CD4-positive, alpha-beta memory T cell (primary cell): ENCODE measurements at regions not wholly inside any gene's neighbourhood (a gene's known extent, or its start where the extent isn't known, plus 50 kb on each side); places are given as distances from the start of the nearest gene placed in this dataset.

Experiments used
- CTCF ChIA-PET: fragments of 350-600 bp; sonication (Branson Sonifier 250); formaldehyde crosslinking; loops from one replicate; lab custom pipeline; 2021; ENCODE audit warnings: inconsistent platforms; ENCODE audit not compliant: partially characterized antibody; lab: Charles Lee
- POLR2A ChIA-PET: fragments of 350-600 bp; sonication (Branson Sonifier 250); formaldehyde crosslinking; loops from one replicate; lab custom pipeline; 2021; ENCODE audit not compliant: partially characterized antibody; lab: Charles Lee
- DNase-seq, 5 donors: peaks; one replicate each; pipeline versions ENCODE4 v3.0.0 to v3.0.0-alpha.2; 2020 to 2022; ENCODE audit warnings: mixed read lengths in 1 of 5
- H3K27ac ChIP-seq: one replicate; pipeline ENCODE4 v1.7.0; 2013; ENCODE audit warnings: low read depth, low read length
- H3K27me3 ChIP-seq: 2 replicates; pipeline ENCODE4 v1.7.0; 2013; ENCODE audit warnings: mild to moderate bottlenecking, low read length, moderate library complexity; ENCODE audit not compliant: insufficient read depth
- H3K36me3 ChIP-seq: 2 replicates; pipeline ENCODE4 v1.7.0; 2013; ENCODE audit warnings: mild to moderate bottlenecking, low read length, moderate library complexity; ENCODE audit not compliant: insufficient read depth
- H3K4me1 ChIP-seq: 2 replicates; pipeline ENCODE4 v1.7.0; 2013; ENCODE audit warnings: mild to moderate bottlenecking, low read length, moderate library complexity; ENCODE audit not compliant: insufficient read depth
- H3K4me3 ChIP-seq, 2 donors: one replicate each; pipeline ENCODE4 v1.7.0; 2013; ENCODE audit warnings: low read length in 2 of 2, mild to moderate bottlenecking in 1 of 2
- H3K9me3 ChIP-seq, 2 donors: one replicate each; pipeline ENCODE4 v1.7.0; 2013; ENCODE audit warnings: low read length in 2 of 2, control low read depth in 1 of 2; ENCODE audit not compliant: control insufficient read depth in 1 of 2
- H3K27ac Mint-ChIP-seq, 7 donors: one replicate each; pipeline ENCODE4 v1.8.0; 2020 to 2021; ENCODE audit warnings: mixed read lengths in 7 of 7, mild to moderate bottlenecking in 6 of 7, inconsistent platforms in 3 of 7, moderate library complexity in 3 of 7
- H3K27me3 Mint-ChIP-seq, 2 donors: one replicate each; pipeline ENCODE4 v1.8.0; 2020 to 2021; ENCODE audit warnings: mixed read lengths in 2 of 2
- H3K36me3 Mint-ChIP-seq, 2 donors: one replicate each; pipeline ENCODE4 v1.8.0; 2020 to 2021; ENCODE audit warnings: mixed read lengths in 2 of 2, inconsistent platforms in 1 of 2, mild to moderate bottlenecking in 1 of 2
- H3K4me1 Mint-ChIP-seq, 4 donors: one replicate each; pipeline ENCODE4 v1.8.0; 2020 to 2021; ENCODE audit warnings: mixed read lengths in 4 of 4, mild to moderate bottlenecking in 1 of 4
- H3K4me3 Mint-ChIP-seq, 8 donors: one replicate each; pipeline ENCODE4 v1.8.0; 2020 to 2021; ENCODE audit warnings: mixed read lengths in 8 of 8, mild to moderate bottlenecking in 7 of 8, moderate library complexity in 6 of 8, inconsistent platforms in 3 of 8
- H3K9me3 Mint-ChIP-seq, 8 donors: one replicate each; pipeline ENCODE4 v1.8.0; 2020 to 2021; ENCODE audit warnings: mixed read lengths in 8 of 8, mild to moderate bottlenecking in 5 of 8, inconsistent platforms in 3 of 8, moderate library complexity in 1 of 8
- intact Hi-C: fragments of 100-400 bp; cut with micrococcal nuclease; formaldehyde crosslinking; loops from one replicate; pipeline ENCODE4 v1.15.1; 2023

DNA sequence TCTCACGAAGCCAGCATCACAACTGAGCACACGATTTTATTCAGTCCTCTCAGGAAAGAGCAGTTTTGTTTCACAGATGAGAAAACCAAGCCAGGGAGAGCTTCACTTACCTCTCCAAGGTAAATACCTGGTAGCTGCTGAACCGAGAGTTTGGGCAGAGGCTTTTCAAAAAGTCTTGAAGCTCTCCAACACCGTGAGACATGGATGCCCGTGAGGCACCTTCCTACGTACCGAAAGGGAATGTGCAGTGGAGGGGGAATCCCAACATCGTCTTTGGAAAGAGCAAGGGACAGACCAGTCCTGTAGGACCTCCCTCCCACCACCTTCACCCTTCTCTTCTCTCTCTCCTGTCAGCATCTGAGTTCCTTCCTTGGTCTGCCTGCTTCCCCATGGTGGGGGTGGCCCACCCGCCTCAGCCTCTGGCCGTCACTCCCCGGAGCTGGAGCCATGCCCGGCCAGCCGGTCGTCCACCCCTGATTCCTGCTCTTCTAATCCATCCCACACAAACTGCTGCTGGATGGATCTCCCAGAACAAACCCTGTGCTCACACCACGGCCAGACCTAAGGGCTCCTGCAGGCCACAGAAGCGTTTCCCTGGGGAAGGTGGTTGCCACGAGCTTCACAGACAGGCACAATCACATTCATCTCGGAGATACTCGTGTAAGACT, 97.3 kb upstream of the SNTG2 start:
- H3K9me3 ChIP-seq: no peaks in the 10 kb centered on the region
- H3K27ac ChIP-seq: no peak overlapping the region
- intact Hi-C loops: no loop called here
- H3K4me1 ChIP-seq: peaks cover 17% of the 10 kb centered on the region
- no peak overlapping the region for H3K4me3 Mint-ChIP-seq
- H3K27ac Mint-ChIP-seq: no peak overlapping the region
- H3K9me3 Mint-ChIP-seq: peaks cover 0 to 21% (median 3%) of the 10 kb centered on the region in 8 donors
- ChIA-PET POLR2A (no interaction called here), CTCF (interaction anchor here (1.0 to 1.5 kb wide), 2 partner anchors 697 to 699 kb away, joined by 3 to 4 read pairs; no protein-coding TSS in a partner anchor)
- no peaks in the 10 kb centered on the region for H3K27me3 Mint-ChIP-seq
- no peaks in the 10 kb centered on the region for H3K36me3 Mint-ChIP-seq
- H3K36me3 ChIP-seq: no peaks in the 10 kb centered on the region
- H3K4me3 ChIP-seq: no peak overlapping the region
- H3K4me1 Mint-ChIP-seq: peaks cover 9 to 31% (median 21%) of the 10 kb centered on the region in 4 donors
- no peaks in the 10 kb centered on the region for H3K27me3 ChIP-seq
- no peak for DNase-seq

DNA sequence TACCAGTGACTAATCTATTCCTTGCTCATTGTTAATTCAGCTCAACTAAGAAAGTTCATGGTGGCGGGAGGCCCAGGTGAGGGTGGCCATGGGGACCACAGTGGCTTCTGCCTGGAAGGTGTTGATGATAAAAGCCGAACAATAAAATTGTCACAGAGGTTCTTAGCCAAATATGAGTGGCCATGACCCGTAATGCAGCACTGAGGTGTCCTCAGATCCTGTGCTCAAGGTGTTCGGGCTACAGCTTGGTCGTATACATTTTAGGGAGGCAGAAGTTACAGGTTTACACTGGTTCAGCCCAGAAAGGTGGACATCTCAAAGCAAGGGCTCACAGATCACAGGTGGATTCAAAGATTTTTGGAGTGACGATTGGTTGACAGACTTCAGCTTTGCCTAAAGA, 98.5 kb upstream of the SNTG2 start:
- POLR2A ChIA-PET: no interaction called here
- Histone ChIP-seq H3K4me3 (no peak overlapping the region), H3K4me1 (peaks cover 17% of the 10 kb centered on the region), H3K27ac (no peak overlapping the region), H3K27me3 (no peaks in the 10 kb centered on the region), H3K9me3 (no peaks in the 10 kb centered on the region), H3K36me3 (no peaks in the 10 kb centered on the region)
- DNase-seq: no peak
- no peaks in the 10 kb centered on the region for H3K27me3 Mint-ChIP-seq
- intact Hi-C loops: no loop called here
- peaks cover 0 to 21% (median 3%) of the 10 kb centered on the region in 8 donors for H3K9me3 Mint-ChIP-seq
- no peaks in the 10 kb centered on the region for H3K36me3 Mint-ChIP-seq
- peaks cover 9 to 31% (median 21%) of the 10 kb centered on the region in 4 donors for H3K4me1 Mint-ChIP-seq
- H3K27ac Mint-ChIP-seq: no peak overlapping the region
- no peak overlapping the region for H3K4me3 Mint-ChIP-seq
- CTCF ChIA-PET: interaction anchor here (1.5 kb wide), 1 partner anchor 698 kb away, joined by 4 read pairs; no protein-coding TSS in a partner anchor

DNA sequence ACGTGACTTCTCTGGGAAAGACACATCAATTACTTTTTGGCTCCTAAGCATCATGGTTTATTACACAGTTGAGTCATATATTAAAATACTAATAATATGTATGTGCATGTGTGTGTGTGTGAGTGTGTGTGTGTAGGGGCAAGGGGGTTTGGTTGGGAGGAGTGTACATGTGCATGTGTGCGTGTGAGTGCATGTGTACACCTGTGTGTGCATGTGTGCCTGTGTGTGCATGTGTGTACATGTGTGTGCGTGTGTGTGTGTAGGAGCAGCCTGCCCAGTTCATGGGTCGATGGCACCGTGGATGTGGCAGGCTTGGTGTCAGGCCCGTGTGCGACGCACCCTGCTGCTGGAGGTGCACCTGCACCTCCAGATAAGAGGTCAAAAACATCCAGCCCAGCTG, 99.0 kb upstream of the SNTG2 start:
- intact Hi-C loops: no loop called here
- Mint-ChIP-seq H3K4me1 (peaks cover 9 to 28% (median 21%) of the 10 kb centered on the region in 4 donors), H3K36me3 (no peaks in the 10 kb centered on the region), H3K9me3 (peaks cover 0 to 21% (median 3%) of the 10 kb centered on the region in 8 donors), H3K4me3 (peak overlapping the region in 1 of 8 donors; percentile 65), H3K27me3 (no peaks in the 10 kb centered on the region), H3K27ac (no peak overlapping the region)
- Histone ChIP-seq H3K27me3 (no peaks in the 10 kb centered on the region), H3K9me3 (no peaks in the 10 kb centered on the region), H3K4me3 (no peak overlapping the region), H3K27ac (no peak overlapping the region), H3K4me1 (peaks cover 17% of the 10 kb centered on the region), H3K36me3 (no peaks in the 10 kb centered on the region)
- no peak for DNase-seq
- ChIA-PET CTCF (interaction anchor here (1.5 kb wide), 1 partner anchor 699 kb away, joined by 4 read pairs; no protein-coding TSS in a partner anchor), POLR2A (no interaction called here)

GRCh38 chr2:851078-851477, 99.6 kb upstream of the SNTG2 start:
- peaks cover 17% of the 10 kb centered on the region for H3K4me1 ChIP-seq
- H3K27me3 ChIP-seq: no peaks in the 10 kb centered on the region
- no peaks in the 10 kb centered on the region for H3K27me3 Mint-ChIP-seq
- POLR2A ChIA-PET: no interaction called here
- no peaks in the 10 kb centered on the region for H3K36me3 ChIP-seq
- H3K27ac ChIP-seq: no peak overlapping the region
- CTCF ChIA-PET: no interaction called here
- H3K9me3 ChIP-seq: no peaks in the 10 kb centered on the region
- peaks cover 0 to 21% (median 3%) of the 10 kb centered on the region in 8 donors for H3K9me3 Mint-ChIP-seq
- no peak overlapping the region for H3K4me3 Mint-ChIP-seq
- intact Hi-C loops: no loop called here
- H3K4me3 ChIP-seq: no peak overlapping the region
- DNase-seq: no peak
- H3K4me1 Mint-ChIP-seq: peaks cover 9 to 22% (median 19%) of the 10 kb centered on the region in 4 donors
- H3K36me3 Mint-ChIP-seq: no peaks in the 10 kb centered on the region
- H3K27ac Mint-ChIP-seq: no peak overlapping the region

GRCh38 chr2:850429-850828, 100.2 kb upstream of the SNTG2 start:
- Histone ChIP-seq H3K27me3 (no peaks in the 10 kb centered on the region), H3K9me3 (no peaks in the 10 kb centered on the region), H3K27ac (no peak overlapping the region), H3K4me3 (no peak overlapping the region), H3K4me1 (peaks cover 13% of the 10 kb centered on the region), H3K36me3 (no peaks in the 10 kb centered on the region)
- ChIA-PET CTCF (no interaction called here), POLR2A (no interaction called here)
- no peaks in the 10 kb centered on the region for H3K36me3 Mint-ChIP-seq
- H3K9me3 Mint-ChIP-seq: peaks cover 0 to 17% (median 2%) of the 10 kb centered on the region in 8 donors
- H3K27me3 Mint-ChIP-seq: no peaks in the 10 kb centered on the region
- H3K4me3 Mint-ChIP-seq: no peak overlapping the region
- no peak for DNase-seq
- intact Hi-C loops: no loop called here
- no peak overlapping the region for H3K27ac Mint-ChIP-seq
- H3K4me1 Mint-ChIP-seq: peaks cover 9 to 16% (median 15%) of the 10 kb centered on the region in 4 donors

DNA sequence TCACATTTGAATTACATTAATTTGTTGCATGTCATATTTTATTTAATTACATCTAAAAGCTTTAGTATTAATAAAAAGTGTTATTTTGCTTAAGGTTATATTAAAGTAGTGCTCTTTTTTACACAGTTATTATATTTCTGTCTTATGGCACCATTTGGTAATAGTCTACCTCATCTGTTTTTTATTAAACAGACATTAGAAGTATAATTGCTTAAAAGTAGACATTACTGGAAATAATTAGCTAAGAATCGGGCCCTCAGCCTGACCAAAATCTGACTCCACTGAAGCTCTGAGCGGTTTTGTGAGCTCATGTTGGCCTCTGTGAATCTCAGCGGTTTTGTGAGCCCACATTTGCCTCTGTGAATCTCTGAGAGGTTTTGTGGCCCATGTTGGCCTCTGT, 102.5 kb upstream of the SNTG2 start:
- CTCF ChIA-PET: no interaction called here
- no peaks in the 10 kb centered on the region for H3K36me3 ChIP-seq
- no peaks in the 10 kb centered on the region for H3K9me3 ChIP-seq
- DNase-seq: no peak
- Mint-ChIP-seq H3K27ac (no peak overlapping the region), H3K27me3 (peaks cover 2 to 7% of the 10 kb centered on the region in 2 donors), H3K36me3 (no peaks in the 10 kb centered on the region), H3K4me1 (peaks cover 0 to 1% (median 0%) of the 10 kb centered on the region in 4 donors), H3K9me3 (no peaks in the 10 kb centered on the region), H3K4me3 (no peak overlapping the region)
- no peaks in the 10 kb centered on the region for H3K27me3 ChIP-seq
- POLR2A ChIA-PET: no interaction called here
- no peak overlapping the region for H3K27ac ChIP-seq
- H3K4me1 ChIP-seq: no peaks in the 10 kb centered on the region
- intact Hi-C loops: no loop called here
- H3K4me3 ChIP-seq: no peak overlapping the region

DNA sequence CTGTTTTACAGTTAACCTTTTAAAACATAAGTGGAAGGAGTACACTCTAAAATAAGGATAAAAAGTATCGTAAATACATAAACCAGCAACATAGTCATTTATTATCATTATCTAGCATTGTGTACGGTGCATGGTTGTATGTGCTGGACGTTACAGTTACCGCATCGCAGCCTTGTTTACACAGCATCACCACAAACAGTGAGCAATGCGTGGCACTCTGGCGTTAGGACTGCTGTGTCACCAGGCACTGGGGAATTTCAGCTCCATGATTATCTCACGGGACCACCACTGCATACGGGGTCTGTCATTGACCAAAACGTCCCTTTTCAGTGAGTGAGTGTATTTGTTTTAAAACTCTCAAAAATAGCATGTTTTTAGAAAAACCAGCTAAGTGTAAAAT, 103.0 kb upstream of the SNTG2 start:
- Histone ChIP-seq H3K27ac (no peak overlapping the region), H3K9me3 (no peaks in the 10 kb centered on the region), H3K27me3 (no peaks in the 10 kb centered on the region), H3K4me3 (no peak overlapping the region), H3K36me3 (no peaks in the 10 kb centered on the region), H3K4me1 (no peaks in the 10 kb centered on the region)
- POLR2A ChIA-PET: no interaction called here
- Mint-ChIP-seq H3K4me3 (no peak overlapping the region), H3K27ac (no peak overlapping the region), H3K4me1 (peaks cover 0 to 1% (median 0%) of the 10 kb centered on the region in 4 donors), H3K27me3 (peaks cover 2 to 7% of the 10 kb centered on the region in 2 donors), H3K36me3 (no peaks in the 10 kb centered on the region), H3K9me3 (no peaks in the 10 kb centered on the region)
- CTCF ChIA-PET: no interaction called here
- DNase-seq: no peak
- intact Hi-C loops: no loop called here
